Astrocyte (in vitro differentiated cells and primary cell): ENCODE measurements at regions not wholly inside any gene's neighbourhood (a gene's known extent, or its start where the extent isn't known, plus 50 kb on each side); places are given as distances from the start of the nearest gene placed in this dataset.

Experiments
- CTCF ChIP-seq: IDR thresholded peaks from 2 replicates; pipeline ENCODE4 v1.5.1; 2011; ENCODE audit warnings: low read depth, mild to moderate bottlenecking, inconsistent platforms, low read length, moderate library complexity; ENCODE audit not compliant: insufficient read depth
- EZH2 ChIP-seq: IDR thresholded peaks from 2 replicates; pipeline ENCODE4 v1.6.1; 2012; ENCODE audit warnings: mild to moderate bottlenecking, low read length, inconsistent platforms; ENCODE audit not compliant: insufficient read depth

- TF ChIP-seq CTCF (no peak), EZH2 (no peak)
These were observed 83.7 kb upstream of the ARHGAP32 start for GRCh38 chr11:129275828-129276227.
